ENCODE measurements at regions not wholly inside any gene's neighbourhood (a gene's known extent, or its start where the extent isn't known, plus 50 kb on each side); places are given as distances from the start of the nearest gene placed in this dataset.

DNA sequence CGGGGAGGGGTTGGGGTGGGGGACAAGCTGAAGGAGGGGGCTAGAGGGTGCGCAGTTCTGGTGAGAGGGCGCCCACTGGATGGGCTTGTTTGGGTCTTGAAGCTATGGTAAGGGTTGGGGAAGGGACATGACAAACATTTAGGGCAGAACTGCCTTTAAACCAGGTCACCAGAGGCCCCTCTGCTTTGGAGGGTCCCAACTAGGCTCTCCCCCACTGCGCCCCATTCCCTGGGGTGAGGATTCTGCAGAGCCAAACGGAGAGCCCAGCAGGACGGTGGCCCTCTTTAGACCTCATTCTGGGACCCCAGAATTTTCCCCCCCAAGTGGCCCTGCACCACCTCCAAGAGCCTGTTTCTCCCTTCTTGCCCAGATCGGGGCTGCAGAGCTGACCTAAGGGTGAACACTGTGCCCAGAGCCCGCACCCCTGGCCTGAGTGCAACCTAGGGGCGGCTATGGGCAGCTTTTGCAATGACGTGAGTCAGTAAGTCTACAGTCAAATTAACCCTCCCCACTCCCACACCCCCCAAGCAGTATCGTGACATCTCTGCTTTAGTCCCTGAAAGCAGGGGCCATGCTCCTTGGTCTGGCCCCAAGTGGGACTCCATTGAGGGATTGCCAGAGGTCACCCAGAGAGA is 593.8 kb downstream of the MATN1 start:
- DNase-seq (ENCODE audit: low spot score in 2 of 2) = no peak
- Histone ChIP-seq H3K36me3 (no peaks in the 10 kb centered on the region), H3K9me3 (no peaks in the 10 kb centered on the region), H3K4me1 (no peaks in the 10 kb centered on the region), H3K4me3 (no peak overlapping the region), H3K27ac (no peak overlapping the region), H3K27me3 (no peaks in the 10 kb centered on the region)
- no peak for TF ChIP-seq EP300 (IDR thresholded peaks at IDR 0.05)
- no peak for TF ChIP-seq POLR2A (IDR thresholded peaks at IDR 0.05)
- no peak for TF ChIP-seq CTCF (IDR thresholded peaks at IDR 0.05)
- 65 to 74% methylated on average over 11 of the region's 11 CpGs for whole genome bisulfite sequencing, 2 donors

GRCh38 chr1:30129001-30129408 is 594.4 kb downstream of the MATN1 start:
- no peaks in the 10 kb centered on the region for H3K36me3 ChIP-seq
- no peaks in the 10 kb centered on the region for H3K4me1 ChIP-seq
- WGBS, 2 donors = 61 to 64% methylated on average over 7 of the region's 7 CpGs
- no peaks in the 10 kb centered on the region for H3K9me3 ChIP-seq
- DNase-seq (ENCODE audit: low spot score in 2 of 2) = no peak
- H3K4me3 ChIP-seq = no peak overlapping the region
- no peaks in the 10 kb centered on the region for H3K27me3 ChIP-seq
- TF ChIP-seq EP300 (IDR thresholded peaks at IDR 0.05) = no peak
- TF ChIP-seq CTCF (IDR thresholded peaks at IDR 0.05) = no peak
- TF ChIP-seq POLR2A (IDR thresholded peaks at IDR 0.05) = no peak
- H3K27ac ChIP-seq = no peak overlapping the region

DNA sequence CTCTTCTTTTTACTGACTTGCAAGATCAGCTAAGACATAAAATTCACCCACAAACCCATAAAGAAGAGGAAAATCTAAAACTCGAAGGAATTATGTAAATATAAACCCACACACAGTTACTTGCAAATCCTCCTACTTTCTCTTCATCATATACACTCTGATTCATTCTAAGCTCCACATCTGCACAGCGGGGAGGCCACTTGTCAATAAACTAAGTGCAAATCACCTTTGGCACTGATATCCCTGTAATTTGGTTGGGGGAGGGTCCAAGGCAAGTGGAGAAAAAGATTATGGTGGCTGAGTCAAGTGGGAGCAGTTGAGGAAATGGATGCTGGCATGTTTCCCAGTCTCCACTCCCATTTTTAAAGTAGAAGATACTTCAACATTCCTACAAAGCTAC is 596.5 kb downstream of the MATN1 start:
- no peaks in the 10 kb centered on the region for H3K4me1 ChIP-seq
- H3K27ac ChIP-seq = no peak overlapping the region
- no peak overlapping the region for H3K4me3 ChIP-seq
- TF ChIP-seq CTCF (IDR thresholded peaks at IDR 0.05) = no peak
- TF ChIP-seq EP300 (IDR thresholded peaks at IDR 0.05) = no peak
- no peak for TF ChIP-seq POLR2A (IDR thresholded peaks at IDR 0.05)
- no peaks in the 10 kb centered on the region for H3K36me3 ChIP-seq
- H3K27me3 ChIP-seq = no peaks in the 10 kb centered on the region
- 50 to 61% methylated on average over 2 of the region's 2 CpGs for WGBS, 2 donors
- DNase-seq (ENCODE audit: low spot score in 2 of 2) = no peak
- H3K9me3 ChIP-seq = no peaks in the 10 kb centered on the region

- WGBS, 2 donors = 54 to 68% methylated on average over 3 of the region's 3 CpGs
- TF ChIP-seq EP300 (IDR thresholded peaks at IDR 0.05) (no peak), CTCF (IDR thresholded peaks at IDR 0.05) (no peak), POLR2A (IDR thresholded peaks at IDR 0.05) (no peak)
Observed at GRCh38 chr1:30125821-30126170, 597.6 kb downstream of the MATN1 start.

DNA sequence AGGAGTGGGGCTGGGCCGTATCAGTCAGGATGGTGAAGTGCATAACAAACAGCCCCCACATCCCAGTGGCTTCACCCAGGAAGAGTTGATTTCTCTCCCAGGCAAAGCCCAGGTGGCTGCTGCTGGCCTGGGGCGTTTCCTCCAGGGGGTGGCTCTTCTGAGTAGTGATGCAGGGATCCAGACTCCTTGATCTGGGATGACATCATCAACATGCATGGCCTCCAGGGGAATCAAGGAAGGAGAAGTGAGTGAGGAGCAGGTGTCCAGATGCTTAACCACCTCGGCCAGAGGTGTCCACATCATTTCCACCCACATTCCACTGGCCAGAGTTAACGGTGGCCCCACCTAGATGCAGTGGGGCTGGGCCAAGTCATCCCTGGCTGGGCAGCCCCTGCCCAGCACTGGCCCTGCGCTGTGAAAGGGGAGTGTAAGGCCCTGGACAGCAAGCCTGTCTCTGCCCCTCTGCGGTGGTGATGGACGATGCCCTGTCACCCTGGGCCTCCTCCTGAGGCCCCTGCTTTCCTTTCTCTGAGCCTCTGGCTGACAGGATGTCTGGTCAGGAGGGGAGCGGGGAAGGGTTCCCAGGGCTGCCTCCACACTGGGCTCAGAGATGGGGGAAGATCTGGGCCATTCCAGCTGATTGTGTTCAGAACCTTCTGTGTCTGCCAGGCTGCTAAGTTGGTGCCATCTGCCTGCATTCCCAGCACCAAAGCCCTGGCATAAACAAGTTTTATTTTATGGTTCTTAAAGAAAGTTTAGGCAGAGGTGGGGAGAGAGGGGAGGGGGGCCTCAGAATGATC is 598.2 kb downstream of the MATN1 start:
- Histone ChIP-seq H3K9me3 (no peaks in the 10 kb centered on the region), H3K4me1 (no peaks in the 10 kb centered on the region), H3K27ac (no peak overlapping the region), H3K4me3 (no peak overlapping the region), H3K36me3 (no peaks in the 10 kb centered on the region), H3K27me3 (no peaks in the 10 kb centered on the region)
- no peak for TF ChIP-seq EP300 (IDR thresholded peaks at IDR 0.05)
- TF ChIP-seq POLR2A (IDR thresholded peaks at IDR 0.05) = no peak
- TF ChIP-seq CTCF (IDR thresholded peaks at IDR 0.05) = no peak
- WGBS, 2 donors = 74 to 85% methylated on average over 6 to 8 of the region's 8 CpGs
- no peak for DNase-seq (ENCODE audit: low spot score in 2 of 2)

More at GRCh38 chr1:30125821-30126170, 597.6 kb downstream of the MATN1 start:
- no peaks in the 10 kb centered on the region for H3K4me1 ChIP-seq
- DNase-seq (ENCODE audit: low spot score in 2 of 2) = no peak
- H3K4me3 ChIP-seq = no peak overlapping the region
- no peaks in the 10 kb centered on the region for H3K9me3 ChIP-seq
- H3K27ac ChIP-seq = no peak overlapping the region
- H3K27me3 ChIP-seq = no peaks in the 10 kb centered on the region
- H3K36me3 ChIP-seq = no peaks in the 10 kb centered on the region
